Femur (tissue), 1 donor: ENCODE measurements at regions not wholly inside any gene's neighbourhood (a gene's known extent, or its start where the extent isn't known, plus 50 kb on each side); places are given as distances from the start of the nearest gene placed in this dataset.
A peak's percentile ranks its signal among the peaks of the same experiment; 100 is the strongest.
"Not testable (repeated sequence)": the region's sequence is repeated elsewhere in the genome, so short reads cannot be mapped to it uniquely, and the experiment has no call there.

Source experiments
- DNase-seq: peaks from one replicate; pipeline ENCODE4 v3.0.0-alpha.2; 2017

DNA sequence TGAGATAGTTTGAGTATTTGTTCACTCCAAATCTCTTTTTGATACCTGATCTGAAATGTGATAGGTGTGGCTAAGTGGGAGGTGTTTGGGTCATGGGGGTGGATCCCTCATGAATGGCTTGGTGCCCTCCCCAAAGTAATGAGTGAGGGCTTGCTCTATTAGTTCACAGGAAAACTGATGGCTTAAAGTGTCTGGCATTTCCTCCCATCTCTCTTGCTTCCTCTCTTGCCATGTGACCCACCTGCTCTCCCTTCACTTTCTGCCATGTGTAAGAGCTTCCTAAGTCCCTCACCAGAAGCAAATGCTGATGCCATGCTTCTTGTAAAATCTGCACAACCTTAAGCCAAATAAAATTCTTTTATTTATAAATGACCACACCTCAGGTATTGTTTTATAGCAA lies 61.1 kb downstream of the MAD2L1 start:
- no peak for DNase-seq

DNA sequence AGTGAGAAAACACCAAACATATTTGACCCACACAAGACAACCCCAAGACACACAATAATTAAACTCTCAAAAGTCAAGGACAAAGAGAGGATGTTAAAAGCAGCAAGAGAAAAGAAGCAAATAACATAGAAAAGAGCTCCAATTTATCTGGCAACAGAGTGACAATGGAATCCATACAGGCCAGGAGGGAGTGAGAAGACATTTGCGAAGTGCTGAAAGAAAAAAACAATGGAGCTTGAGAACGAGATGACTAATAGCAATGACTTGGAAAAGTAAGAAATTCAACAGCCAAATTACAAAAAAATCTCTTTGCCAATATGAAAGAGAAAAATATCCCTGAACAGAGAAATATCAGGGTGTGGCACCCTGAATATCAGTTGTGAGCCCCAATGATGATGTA lies 61.6 kb downstream of the MAD2L1 start:
- no peak for DNase-seq

DNA sequence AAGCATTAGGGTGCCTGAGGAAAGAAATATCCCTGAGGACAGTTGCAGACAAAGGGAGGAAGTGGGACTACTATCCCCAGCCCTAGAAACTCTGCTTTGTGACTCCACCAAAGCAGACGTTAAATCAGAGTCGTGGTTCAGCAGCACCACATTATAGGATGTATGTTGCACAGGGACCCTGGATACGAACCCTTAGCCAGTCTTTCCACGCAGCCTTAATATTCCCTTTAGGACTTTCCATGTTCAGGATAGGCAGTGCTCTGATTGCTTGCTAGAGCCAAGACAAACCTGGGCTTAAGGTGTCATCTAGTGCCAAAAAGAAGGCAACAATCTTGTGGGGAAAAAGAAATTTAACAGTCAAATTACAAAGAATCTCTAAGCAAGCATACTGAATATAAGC lies 62.6 kb downstream of the MAD2L1 start:
- DNase-seq, result no peak

DNA sequence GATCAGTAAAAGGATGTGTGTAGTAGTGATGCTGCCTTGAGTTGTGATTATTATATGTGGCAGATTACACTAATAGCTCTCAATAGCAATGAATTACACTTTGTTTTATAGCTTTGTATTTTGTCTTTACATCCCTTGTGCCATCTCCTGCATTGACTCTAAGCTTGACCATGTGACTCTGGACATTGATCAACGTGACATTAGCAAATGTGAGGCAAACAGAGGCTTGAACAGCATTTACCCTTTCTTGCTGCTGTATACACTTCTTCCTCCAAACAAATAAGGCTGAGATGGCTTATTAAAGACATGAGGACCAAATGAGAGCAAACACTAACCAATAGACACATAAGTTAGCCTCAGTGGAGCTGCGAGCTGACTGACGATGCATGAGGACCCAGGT lies 63.5 kb downstream of the MAD2L1 start:
- DNase-seq, result no peak

DNA sequence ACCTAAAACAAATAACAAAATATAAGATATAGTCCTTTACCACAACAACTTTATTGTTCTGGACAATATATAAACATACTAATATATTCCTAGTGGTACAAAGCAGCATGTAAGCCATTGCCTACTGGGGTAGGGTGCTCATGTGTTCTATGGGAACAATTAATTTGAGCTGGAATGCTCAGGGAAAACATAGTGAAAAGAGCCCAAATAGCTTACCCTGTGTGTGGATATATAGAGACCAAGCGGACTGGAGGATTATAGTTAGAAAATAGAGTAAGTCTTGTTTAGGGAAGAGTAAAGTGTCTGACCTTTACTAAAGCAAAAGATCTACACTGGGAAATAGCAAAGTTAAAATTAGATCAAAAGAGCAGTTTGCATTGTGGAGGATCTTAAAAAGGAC lies 64.8 kb downstream of the MAD2L1 start:
- DNase-seq, result no peak

DNA sequence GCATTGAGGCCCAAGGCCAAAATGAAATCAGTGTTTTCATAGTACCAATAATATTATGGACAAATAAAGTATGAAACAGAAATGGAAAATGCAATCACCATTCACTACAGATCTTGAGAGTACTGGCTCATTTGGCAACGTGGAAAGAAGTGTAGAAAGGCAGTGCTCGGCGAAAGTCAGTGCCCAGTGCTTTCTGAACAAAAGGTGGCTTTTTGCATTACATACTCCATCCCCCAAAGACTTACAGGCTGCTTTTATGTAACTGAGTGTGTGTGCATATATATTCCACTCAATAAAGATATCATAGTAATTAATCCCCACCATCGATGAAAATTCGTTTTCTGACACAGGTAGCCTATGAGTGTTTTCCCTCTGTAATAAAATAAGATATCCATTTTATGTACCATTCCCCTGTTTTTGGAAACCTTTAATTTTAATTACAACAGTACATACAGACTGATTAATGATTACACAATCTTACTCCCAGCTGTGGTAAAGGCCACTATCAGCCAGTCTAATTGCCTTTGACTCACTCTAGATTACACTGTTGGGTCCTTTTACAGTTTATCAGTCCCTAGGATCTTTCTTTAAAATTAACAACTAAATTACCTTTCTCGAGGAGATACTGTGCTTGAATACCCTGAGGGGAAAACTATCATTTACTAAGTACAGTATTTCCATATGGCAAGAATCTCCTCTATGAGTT lies 65.9 kb downstream of the MAD2L1 start:
- no peak for DNase-seq

DNA sequence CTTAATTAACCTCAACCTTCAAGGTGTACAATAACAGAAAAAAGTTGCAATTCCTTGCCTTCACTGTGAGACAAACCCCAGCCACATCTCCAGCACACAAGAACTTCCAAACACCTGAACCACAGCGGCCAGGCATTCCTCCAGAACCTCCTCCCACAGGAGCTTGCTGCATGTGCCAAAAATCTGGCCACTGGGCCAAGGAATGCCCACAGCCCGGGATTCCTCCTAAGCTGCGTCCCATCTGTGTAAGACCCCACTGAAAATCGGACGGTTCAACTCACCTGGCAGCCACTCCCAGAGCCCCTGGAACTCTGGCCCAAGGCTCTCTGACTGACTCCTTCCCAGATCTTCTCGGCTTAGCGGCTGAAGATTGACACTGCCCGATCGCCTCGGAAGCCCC lies 70.6 kb downstream of the MAD2L1 start:
- DNase-seq, result not testable (repeated sequence)

DNA sequence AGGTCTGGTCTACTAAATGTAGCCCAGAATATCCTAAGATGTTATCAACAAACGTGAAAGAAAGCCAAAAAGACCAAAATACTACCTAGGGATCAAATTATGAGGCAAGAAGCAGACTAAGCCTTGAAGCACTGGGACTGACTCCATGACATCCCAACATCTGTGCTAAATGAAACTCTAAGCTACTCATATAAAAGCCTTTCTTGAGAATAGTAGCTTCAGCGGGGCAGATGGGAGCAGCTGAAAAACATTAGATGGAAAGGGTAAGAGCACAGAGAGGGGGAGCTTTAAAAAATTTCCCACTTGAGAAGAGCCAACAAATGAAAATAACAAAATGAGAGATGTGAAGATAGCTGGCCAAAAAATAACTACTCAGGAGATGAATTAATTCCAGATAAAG lies 81.7 kb downstream of the MAD2L1 start:
- peak; percentile 51 for DNase-seq

DNA sequence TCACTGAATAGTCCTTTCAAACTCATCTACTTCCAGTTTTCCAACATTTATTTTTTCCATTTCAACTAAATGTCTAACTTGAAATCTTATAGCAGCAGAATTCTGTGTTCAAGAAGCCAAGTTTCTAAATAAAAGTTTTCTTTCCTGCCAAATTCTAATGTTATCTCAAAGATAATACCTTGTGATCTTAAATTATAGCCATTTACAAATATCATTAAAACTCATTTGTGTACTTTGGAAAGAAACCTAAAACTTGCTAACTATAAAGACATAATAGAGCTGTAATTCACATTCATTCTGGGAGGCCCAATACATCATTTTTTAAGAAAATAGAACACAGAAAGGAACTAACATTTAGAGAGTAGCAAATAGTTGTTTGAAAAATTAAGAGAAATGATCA lies 83.9 kb downstream of the MAD2L1 start:
- no peak for DNase-seq

DNA sequence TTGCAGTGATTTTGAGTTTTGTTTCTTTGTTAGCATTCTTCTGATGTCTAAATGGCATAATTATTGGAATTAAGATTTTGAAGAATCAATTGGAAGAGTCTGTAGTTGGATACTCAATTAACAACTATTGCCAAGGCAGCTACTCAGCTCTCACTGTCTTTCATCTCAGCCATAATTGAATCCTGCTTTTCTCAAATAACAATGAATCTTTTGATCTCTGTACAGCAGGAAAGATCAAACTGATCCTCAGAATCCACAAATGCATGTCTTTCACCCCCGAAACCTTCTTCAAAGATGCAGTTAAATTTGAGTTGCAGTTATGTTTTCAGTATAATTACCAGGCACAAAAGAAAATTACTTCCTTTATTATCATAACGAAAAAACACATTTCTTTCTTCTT lies 86.2 kb downstream of the MAD2L1 start:
- no peak for DNase-seq

DNA sequence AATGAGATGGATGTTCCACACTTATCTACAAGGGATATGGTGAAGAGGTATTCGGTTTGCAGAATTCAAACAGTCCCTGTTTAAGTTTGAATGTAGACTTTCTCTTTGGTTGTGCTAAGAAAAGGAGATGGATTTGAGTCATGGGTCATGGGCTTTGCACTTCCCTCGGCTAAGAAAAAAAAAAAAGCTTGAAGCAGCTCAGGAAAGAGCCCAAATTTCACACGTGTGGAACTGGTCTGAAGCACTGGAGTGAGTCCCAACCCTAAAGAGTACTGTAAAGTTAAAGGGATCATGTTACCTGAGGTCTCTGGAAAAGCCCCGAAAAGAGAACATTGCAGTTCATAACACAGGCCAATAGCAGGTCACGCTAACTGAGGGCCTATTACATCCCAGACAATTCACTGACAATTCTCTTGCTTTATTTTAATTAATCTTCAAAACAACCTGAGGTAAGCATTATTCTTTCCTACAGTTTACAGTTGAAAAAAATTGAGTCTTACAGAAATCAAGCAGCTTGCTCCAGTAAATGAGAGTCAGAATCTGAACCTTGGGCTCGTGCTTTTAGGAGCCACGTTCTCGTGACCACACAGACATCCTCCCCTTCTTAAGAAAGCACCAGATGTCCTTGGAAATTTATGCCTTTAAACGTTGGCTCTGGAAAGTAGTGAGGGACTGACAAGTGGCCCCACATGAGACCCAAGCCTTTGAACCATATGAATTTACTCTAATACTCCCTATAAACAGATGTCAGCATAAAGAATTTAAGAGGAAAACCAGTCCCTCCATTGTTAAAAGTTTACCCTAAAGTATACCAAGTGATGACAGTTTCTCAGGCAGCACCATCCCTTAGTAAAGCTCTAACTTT lies 89.3 kb downstream of the MAD2L1 start:
- DNase-seq, result peak; percentile 19

DNA sequence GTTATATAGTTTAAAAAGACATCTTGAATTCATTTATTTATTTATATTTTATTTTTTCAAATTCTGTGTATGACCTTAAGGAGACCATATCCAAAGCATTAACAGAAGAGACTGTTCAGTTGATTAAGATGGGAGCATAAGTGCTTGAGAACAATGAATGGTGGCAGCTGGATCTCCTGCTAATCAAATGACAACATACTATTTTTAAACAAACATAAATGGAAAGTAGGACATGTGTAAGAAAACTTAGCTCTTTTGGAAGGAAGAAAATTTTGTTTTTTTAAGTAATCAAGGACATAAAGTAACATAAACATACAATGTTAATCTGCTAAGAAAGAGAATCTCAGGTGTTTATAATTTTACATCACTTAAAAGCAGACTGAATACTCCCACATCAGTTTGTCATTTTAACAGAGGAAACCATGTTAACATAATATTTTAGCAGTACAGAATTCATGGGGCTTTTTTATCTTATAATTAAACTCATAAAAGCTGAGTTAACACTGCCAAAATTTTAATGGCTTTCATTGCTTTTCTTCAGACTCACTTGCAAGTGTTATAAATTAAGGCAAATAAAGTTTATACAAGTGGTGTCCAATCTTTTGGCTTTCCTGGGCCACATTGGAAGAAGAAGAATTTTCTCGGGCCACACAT lies 95.1 kb downstream of the MAD2L1 start:
- no peak for DNase-seq

DNA sequence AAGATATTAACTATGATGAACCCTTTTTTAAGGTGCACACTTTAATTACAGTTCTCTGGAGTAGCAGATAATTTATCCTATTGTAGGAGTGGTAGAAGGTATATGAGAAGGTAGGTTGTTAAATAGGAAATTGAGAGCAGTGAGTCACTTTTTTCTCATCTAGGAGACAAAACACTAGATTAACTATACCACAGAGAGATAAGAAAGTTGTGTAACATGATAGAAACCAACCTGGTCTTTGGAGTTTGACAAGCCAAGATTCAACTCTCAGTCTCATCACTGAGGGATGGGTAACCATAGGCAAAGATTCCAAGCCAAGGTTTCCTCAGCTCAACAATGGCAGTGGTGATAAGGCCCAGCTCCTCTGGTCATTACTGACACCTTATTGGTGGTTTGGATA lies 104.0 kb downstream of the MAD2L1 start:
- DNase-seq, result no peak

DNA sequence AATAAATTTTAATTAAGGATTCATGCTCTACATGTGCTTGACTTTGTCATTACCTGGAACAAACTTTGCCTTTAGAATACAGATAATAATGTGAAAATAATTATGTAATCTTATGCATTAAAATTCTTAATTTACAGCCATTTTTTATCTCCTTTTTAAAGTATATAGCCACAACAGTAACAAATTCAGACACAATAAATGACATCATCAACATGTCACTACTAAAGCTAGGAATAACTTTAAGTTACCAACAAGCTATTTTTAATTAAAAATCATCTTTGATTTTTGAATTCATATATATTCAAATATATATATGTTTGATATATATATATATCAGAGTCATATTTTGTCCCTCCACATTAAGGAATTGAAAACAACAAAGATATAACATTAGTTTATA lies 107.7 kb downstream of the MAD2L1 start:
- DNase-seq, result no peak

DNA sequence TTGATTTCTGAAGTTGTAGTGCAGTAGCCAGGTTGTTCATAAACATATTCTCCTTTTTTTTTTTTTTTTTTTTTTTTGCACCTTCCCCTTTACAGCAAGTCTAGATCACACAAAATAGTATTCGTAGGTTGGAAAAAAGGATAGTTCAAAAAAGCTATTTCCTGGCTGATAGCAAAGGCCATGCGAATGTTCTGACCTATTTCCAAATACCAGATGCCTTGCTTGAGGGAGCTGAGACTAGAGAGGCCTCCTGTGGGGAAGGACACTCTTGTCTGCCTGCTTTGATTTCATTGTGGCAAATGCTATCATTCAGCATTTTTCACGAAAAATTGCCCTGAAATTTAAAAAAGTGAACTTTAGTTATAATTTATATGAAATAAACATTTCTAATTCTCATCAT lies 111.4 kb downstream of the MAD2L1 start:
- DNase-seq, result no peak

DNA sequence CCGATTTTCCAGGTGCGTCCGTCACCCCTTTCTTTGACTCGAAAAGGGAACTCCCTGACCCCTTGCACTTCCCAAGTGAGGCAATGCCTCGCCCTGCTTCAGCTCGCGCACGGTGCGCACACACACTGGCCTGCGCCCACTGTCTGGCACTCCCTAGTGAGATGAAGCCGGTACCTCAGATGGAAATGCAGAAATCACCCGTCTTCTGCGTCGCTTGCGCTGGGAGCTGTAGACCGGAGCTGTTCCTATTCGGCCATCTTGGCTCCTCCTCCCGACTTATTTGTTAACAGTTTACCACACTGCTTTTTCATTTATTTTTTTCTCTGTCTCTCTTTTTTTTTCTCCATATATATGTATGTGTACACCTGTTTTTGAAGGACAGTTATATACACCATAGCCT lies 112.2 kb downstream of the MAD2L1 start:
- not testable (repeated sequence) for DNase-seq

DNA sequence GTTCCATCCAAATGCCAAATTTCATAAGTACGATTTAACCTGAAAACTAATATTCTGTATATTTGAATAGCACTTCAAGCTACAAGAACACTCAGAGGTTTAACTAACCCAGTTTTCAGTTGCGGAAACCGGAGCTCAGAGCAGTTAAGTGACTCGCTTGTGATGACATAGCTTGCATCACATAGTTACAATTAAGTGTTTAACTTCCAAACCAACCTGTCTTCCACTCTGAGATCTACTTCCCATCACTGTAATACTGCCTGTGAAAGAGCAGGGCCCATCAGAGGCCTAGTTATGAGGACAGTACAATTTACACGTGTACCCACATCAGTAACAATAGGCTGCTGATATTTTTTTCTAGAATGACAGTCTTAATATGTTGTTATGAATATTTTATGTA lies 120.3 kb downstream of the MAD2L1 start:
- no peak for DNase-seq

DNA sequence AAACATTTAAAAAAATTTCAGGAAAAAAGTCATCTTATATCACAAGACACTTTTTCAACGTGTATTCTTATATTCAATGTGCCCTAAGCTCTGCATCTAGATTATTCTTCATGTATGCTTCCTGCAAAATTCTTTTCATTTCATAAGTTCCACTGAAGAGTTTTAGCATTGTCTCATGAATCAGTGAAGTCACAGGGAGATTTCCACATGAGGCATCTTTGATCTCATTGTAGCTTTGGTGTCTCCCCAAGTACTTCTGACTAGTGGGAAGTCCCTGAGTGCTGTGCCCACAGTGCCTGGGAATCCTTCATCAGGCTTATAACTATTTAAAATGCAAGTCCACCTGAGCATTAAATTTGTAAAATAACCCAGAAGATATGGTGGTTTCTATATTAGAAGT lies 123.8 kb downstream of the MAD2L1 start:
- DNase-seq, result no peak

DNA sequence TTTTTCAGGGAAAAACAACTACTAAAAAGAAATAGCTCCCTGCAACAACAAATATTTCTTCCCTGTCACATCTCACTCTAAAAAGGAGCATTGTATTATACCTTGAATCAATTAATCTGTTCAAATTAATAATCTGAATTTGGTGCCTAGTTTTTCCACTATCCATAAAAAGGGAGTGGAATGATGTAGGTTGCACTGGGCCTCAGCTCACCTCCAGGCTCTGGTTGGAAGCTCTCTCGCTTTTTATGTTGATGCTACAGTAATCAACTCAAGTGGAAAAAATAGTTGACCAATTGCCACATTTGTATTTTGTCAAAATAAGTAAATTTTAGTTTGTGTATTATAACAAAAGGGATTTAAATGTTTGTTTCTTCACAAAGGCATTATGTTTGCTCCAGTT lies 126.1 kb downstream of the MAD2L1 start:
- no peak for DNase-seq

DNA sequence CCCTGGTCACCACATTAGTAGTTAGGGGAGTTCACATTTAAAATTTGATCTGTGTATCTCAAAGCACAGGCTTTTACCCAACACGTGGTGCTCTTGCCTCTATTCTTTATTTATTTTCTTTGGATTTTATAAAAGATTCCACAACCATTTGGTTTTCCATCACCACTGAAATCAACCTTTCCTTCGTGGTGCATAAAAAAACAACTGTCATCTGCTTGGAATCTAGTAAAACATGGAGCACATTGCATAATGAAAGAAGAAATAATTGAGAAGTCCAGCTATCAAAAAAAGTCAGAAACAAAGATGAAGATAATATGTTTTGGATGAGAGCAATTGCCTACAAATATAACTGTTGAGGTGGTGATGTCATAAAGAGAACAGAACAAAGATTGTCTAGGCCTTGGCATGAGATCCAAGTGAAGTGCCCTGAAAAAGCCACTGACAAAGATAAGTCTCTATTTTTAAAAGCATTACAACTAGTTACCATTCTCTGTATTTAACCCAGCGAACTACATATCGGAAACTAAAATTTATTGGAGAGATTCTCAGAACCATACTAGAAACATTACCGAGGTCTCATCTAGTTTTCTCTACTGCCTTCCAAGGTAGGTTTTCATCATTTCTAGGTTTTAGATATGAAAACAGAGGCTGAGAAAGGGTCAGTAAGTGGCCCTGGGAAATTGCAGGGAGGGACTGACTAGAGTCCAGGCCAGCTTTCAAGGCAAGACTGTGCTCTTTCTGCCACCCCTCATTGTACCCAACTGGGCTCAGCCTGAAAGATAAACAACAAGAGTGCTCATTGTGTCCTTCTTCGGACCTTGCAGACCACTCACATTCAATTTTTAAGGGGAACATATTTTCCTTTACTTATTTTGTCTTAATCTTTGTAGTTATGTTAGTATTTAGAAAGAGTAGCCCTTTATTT lies 127.3 kb downstream of the MAD2L1 start:
- DNase-seq, result no peak

DNA sequence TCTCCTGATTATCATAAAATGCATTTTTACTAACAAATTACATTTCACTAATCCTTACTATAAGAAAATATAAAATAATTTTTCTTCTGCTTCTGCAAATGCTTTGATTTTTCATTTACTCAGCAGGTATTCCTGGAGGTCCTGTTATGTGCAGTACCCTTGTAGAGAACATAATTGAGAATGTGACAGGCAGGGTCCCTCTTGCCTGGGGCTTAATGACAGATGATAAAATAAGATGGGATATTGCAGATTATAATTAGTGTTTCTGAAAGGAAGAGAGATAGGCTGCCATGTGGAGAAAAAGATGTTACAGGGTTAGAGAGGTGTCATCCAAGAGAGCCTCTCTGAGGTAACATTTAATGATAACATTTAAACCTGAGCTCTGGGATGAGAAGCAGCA lies 128.9 kb downstream of the MAD2L1 start:
- DNase-seq, result no peak

DNA sequence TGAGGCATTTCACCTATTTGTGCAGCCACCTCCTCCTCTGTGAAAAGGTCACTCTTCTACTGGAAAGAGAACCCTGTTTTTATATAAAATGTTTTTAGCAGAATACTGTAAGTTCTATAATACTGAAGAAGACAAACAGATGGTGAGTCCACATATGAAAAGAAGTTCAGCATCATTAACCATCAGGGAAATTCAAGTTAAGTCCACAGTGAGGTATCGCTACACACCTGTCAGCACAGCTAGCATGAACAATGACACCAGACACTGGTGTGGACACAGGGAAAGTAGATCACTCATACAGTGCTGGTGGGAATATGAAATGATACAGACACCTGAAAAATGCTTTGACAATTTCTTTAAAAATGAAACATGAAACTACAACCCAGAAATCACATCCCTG lies 133.0 kb downstream of the MAD2L1 start:
- DNase-seq, result no peak

DNA sequence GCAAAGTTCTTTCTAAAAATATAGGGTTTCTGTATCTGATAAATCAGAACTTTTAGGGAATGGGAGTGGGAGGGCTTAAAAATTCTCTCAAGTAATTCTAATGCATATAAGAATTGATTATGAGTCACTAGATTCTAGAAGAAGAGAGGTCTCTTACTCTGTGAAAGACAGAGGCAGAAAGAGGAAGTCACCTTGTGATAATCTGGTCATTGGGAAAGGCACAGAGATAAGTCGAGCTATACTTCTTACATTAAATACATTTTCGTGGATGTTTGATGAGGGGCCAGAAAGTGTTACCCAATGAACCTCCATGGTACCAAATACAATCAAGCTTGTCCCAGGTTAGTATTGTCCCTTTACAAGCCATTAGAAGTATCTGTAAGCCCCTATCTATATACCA lies 134.4 kb downstream of the MAD2L1 start:
- no peak for DNase-seq
